Heart left ventricle (tissue), 16 donors: ENCODE measurements at regions not wholly inside any gene's neighbourhood (a gene's known extent, or its start where the extent isn't known, plus 50 kb on each side); places are given as distances from the start of the nearest gene placed in this dataset.

Experiments used
- ATAC-seq, 4 donors: fragments of 200-7000 bp; cut with Tn5 transposase; one replicate each; pipeline ENCODE4 v1.9.1; 2020 to 2022; ENCODE audit warnings: moderate library complexity in 4 of 4, mild to moderate bottlenecking in 3 of 4, moderate number of reproducible peaks in 1 of 4
- DNase-seq, 5 donors: peaks; one replicate each; pipeline ENCODE4 v3.0.0-alpha.2; 2020
- H3K27ac ChIP-seq, 12 donors: fragments of 200-600 bp; sonication (generic) in 4 of 12; one replicate each; pipeline versions ENCODE4 v1.5.0 to v1.8.0; 2016 to 2022; ENCODE audit warnings: mild to moderate bottlenecking in 2 of 12
- H3K27me3 ChIP-seq, 9 donors: fragments of 200-600 bp; sonication (generic) in 2 of 9; one replicate each; pipeline versions ENCODE4 v1.5.1 to v1.8.0; 2016 to 2022; ENCODE audit warnings: mild to moderate bottlenecking in 3 of 9
- H3K36me3 ChIP-seq, 9 donors: fragments of 200-600 bp; sonication (generic) in 2 of 9; one replicate each; pipeline versions ENCODE4 v1.5.0 to v1.8.0; 2018 to 2022; ENCODE audit warnings: mild to moderate bottlenecking in 2 of 9
- H3K4me1 ChIP-seq, 12 donors: fragments of 200-600 bp; sonication (generic) in 4 of 12; one replicate each; pipeline versions ENCODE4 v1.5.0 to v1.8.0; 2016 to 2022; ENCODE audit warnings: mild to moderate bottlenecking in 3 of 12
- H3K4me3 ChIP-seq, 12 donors: fragments of 200-600 bp; sonication (generic) in 4 of 12; one replicate each; pipeline versions ENCODE4 v1.5.0 to v1.8.0; 2017 to 2022; ENCODE audit warnings: mild to moderate bottlenecking in 9 of 12, moderate library complexity in 4 of 12
- H3K9me3 ChIP-seq, 12 donors: fragments of 200-600 bp; sonication (generic) in 4 of 12; one replicate each; pipeline versions ENCODE4 v1.5.0 to v1.8.0; 2016 to 2022; ENCODE audit warnings: mild to moderate bottlenecking in 1 of 12
- CTCF ChIP-seq, 12 donors: fragments of 200-600 bp; sonication (generic) in 4 of 12; IDR thresholded peaks; one replicate each; pipeline versions ENCODE4 v1.5.0 to v1.8.0; 2018 to 2022; ENCODE audit warnings: antibody characterized with exemption in 12 of 12, mild to moderate bottlenecking in 5 of 12
- POLR2A ChIP-seq, 2 donors: fragments of 450-650 bp; IDR thresholded peaks; one replicate each; pipeline ENCODE4 v1.6.1; 2017; ENCODE audit warnings: antibody characterized with exemption in 2 of 2, mild to moderate bottlenecking in 2 of 2, moderate library complexity in 2 of 2
- WGBS, 4 donors: extraction: QIAGEN DNeasy Blood & Tissue Kit in 2 of 4; methylation state at CpG; one replicate each; pipeline versions ENCODE4 v1.1.5 to v1.1.7; 2013 to 2018; 5-methylcytosine and 5-hydroxymethylcytosine counted together
- intact Hi-C, 10 donors: fragments of 100-400 bp; cut with DNase I; formaldehyde crosslinking; loops; one replicate each; pipeline versions ENCODE4 v1.11.1 to v1.14.2; 2022
- donor health status: ischemic (EF 13 %, LVEDD 7.1; RV severe dilation, severe dysfunction).
- donor health status: healthy with polysubstance abuse.
- donor health status: DM: no; HTN: yes; CAD: no.
- donor health status: DM: no; HTN: no; CAD: no.
- donor health status: ischemic (EF 25% LVEDD 6.9; RV normal size, moderate dysfunction).
- donor health status: ischemic (EF 25% LVEDD 5.7; RV mildly dilated, moderate dysfunction).
- donor health status: healthy.
- donor health status: DM: yes; HTN: yes; CAD: no.
- donor health status: ischemic (EF 35%, LVEDD 5.7; RV mildly dilated, moderate dysfunction).
- donor health status: nonischemic (EF 11% LVEDD 7.7; RV severe dilation, severe dysfunction).
- donor health status: DM: yes; HTN: yes; CAD: no.
- donor health status: PGD.
- donor health status: ischemic (EF 29% LVEDD 5.4; RV normal size, mild dysfunction).
- donor health status: nonischemic (EF 23%, LVEDD 6.1; RV moderate dilation, normal function).

DNA sequence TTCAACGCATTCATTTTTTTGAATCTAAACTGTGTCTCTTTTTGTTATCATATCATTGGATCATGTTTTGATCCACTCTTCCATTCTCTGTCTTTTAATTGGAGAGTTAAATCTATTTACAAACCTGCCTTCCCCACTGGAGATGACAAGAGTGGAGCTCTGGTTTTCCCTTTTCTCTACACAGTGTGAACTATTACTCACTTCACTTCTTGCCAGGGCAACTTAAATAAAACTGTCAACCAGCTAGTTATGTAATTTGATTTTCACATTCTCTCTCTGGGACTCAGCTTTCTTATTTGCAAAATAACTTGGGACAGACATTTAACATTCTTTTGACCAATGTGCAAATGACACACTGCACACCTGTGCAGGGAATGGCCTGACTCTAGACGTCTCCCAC lies 230.8 kb upstream of the CST7 start:
- Histone ChIP-seq H3K4me1 (no peaks in the 10 kb centered on the region), H3K27ac (no peak overlapping the region), H3K27me3 (peaks cover 0 to 4% (median 0%) of the 10 kb centered on the region in 9 donors), H3K9me3 (peaks cover 0 to 18% (median 3%) of the 10 kb centered on the region in 12 donors), H3K4me3 (no peak overlapping the region), H3K36me3 (no peaks in the 10 kb centered on the region)
- intact Hi-C loops, result no loop called here
- DNase-seq (no peak), ATAC-seq (no peak)
- TF ChIP-seq CTCF (IDR thresholded peaks at IDR 0.05) (no peak), POLR2A (IDR thresholded peaks at IDR 0.05) (no peak)
- WGBS, 4 donors, result 74 to 81% (median 78%) methylated on average over 2 of the region's 2 CpGs

GRCh38 chr20:24718696-24719095 lies 230.4 kb upstream of the CST7 start:
- Histone ChIP-seq H3K27me3 (peaks cover 0 to 4% (median 0%) of the 10 kb centered on the region in 9 donors), H3K4me1 (no peaks in the 10 kb centered on the region), H3K9me3 (peaks cover 0 to 13% (median 3%) of the 10 kb centered on the region in 12 donors), H3K4me3 (no peak overlapping the region), H3K27ac (no peak overlapping the region), H3K36me3 (no peaks in the 10 kb centered on the region)
- DNase-seq, result no peak
- WGBS, 4 donors, result 80 to 96% (median 88%) methylated on average over 1 of the region's 1 CpG
- TF ChIP-seq CTCF (IDR thresholded peaks at IDR 0.05) (no peak), POLR2A (IDR thresholded peaks at IDR 0.05) (no peak)
- intact Hi-C loops, result no loop called here
- ATAC-seq, result no peak

- ATAC-seq (no peak), DNase-seq (no peak)
- WGBS, 4 donors, result 84 to 94% (median 88%) methylated on average over 4 of the region's 4 CpGs
- Histone ChIP-seq H3K27ac (no peak overlapping the region), H3K4me3 (no peak overlapping the region), H3K36me3 (no peaks in the 10 kb centered on the region), H3K27me3 (peaks cover 0 to 4% (median 0%) of the 10 kb centered on the region in 9 donors), H3K4me1 (no peaks in the 10 kb centered on the region), H3K9me3 (no peaks in the 10 kb centered on the region)
- intact Hi-C loops, result no loop called here
- no peak for TF ChIP-seq CTCF (IDR thresholded peaks at IDR 0.05)
- no peak for TF ChIP-seq POLR2A (IDR thresholded peaks at IDR 0.05)
These were observed 228.1 kb upstream of the CST7 start for GRCh38 chr20:24720957-24721356.

DNA sequence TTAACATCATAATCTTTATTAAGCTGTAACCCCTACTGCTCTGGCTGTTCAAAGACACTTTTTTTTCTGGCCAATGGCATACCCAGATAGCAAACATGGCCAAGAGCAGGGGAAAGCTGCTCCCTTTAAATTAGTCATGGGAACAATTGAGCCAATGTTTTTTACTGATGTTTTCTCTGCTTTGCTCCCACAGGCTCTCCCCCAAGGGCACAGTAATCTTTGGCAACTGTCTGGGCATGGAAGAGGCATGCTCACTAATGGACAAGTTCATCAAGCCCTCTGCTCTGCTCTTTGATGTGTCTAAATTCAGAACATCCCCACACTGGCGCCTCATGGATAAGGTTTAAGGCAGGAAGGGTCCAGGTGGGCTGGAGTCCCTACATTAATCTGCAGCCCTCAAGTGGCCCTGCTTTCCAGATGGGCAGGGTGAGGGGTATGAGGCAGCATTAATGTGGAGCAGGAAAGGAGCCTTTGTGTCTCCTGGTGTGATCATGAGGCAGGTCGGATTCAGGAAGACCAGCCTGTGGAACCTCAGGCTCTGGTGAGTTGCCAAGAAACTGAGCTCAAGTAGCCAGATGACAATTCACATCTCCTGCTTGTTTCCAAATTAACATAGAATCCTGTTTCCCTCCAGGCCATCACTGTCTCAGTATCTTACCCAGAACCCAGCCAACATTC lies 227.0 kb upstream of the CST7 start:
- Histone ChIP-seq H3K9me3 (no peaks in the 10 kb centered on the region), H3K27me3 (peaks cover 0 to 4% (median 0%) of the 10 kb centered on the region in 9 donors), H3K36me3 (no peaks in the 10 kb centered on the region), H3K4me1 (no peaks in the 10 kb centered on the region), H3K4me3 (no peak overlapping the region), H3K27ac (no peak overlapping the region)
- ATAC-seq (no peak), DNase-seq (no peak)
- no peak for TF ChIP-seq POLR2A (IDR thresholded peaks at IDR 0.05)
- no peak for TF ChIP-seq CTCF (IDR thresholded peaks at IDR 0.05)
- 56 to 70% (median 62%) methylated on average over 2 of the region's 2 CpGs for WGBS, 4 donors
- intact Hi-C loops, result no loop called here
